Immature natural killer cell (primary cell): ENCODE measurements at regions not wholly inside any gene's neighbourhood (a gene's known extent, or its start where the extent isn't known, plus 50 kb on each side); places are given as distances from the start of the nearest gene placed in this dataset.

Experiments
- DNase-seq, 3 donors: peaks; one replicate each; pipeline ENCODE4 v3.0.0; 2022; ENCODE audit warnings: mixed read lengths in 1 of 3
- H3K27ac Mint-ChIP-seq, 6 donors: one replicate each; pipeline ENCODE4 v1.8.0; 2020; ENCODE audit warnings: mixed read lengths in 6 of 6, mild to moderate bottlenecking in 5 of 6, inconsistent platforms in 4 of 6, moderate library complexity in 3 of 6
- H3K27me3 Mint-ChIP-seq, 3 donors: one replicate each; pipeline ENCODE4 v1.8.0; 2020 to 2021; ENCODE audit warnings: low read depth in 3 of 3, mild to moderate bottlenecking in 3 of 3, mixed read lengths in 3 of 3, moderate library complexity in 3 of 3, inconsistent platforms in 1 of 3
- H3K36me3 Mint-ChIP-seq, 3 donors: one replicate each; pipeline ENCODE4 v1.8.0; 2020; ENCODE audit warnings: mixed read lengths in 3 of 3, inconsistent platforms in 2 of 3, mild to moderate bottlenecking in 2 of 3
- H3K4me1 Mint-ChIP-seq, 2 donors: one replicate each; pipeline ENCODE4 v1.8.0; 2020; ENCODE audit warnings: inconsistent platforms in 2 of 2, mild to moderate bottlenecking in 2 of 2, mixed read lengths in 2 of 2, moderate library complexity in 1 of 2
- H3K4me3 Mint-ChIP-seq, 5 donors: one replicate each; pipeline ENCODE4 v1.8.0; 2020; ENCODE audit warnings: mild to moderate bottlenecking in 5 of 5, mixed read lengths in 5 of 5, inconsistent platforms in 3 of 5, moderate library complexity in 3 of 5
- H3K9me3 Mint-ChIP-seq, 6 donors: one replicate each; pipeline ENCODE4 v1.8.0; 2020; ENCODE audit warnings: mild to moderate bottlenecking in 6 of 6, mixed read lengths in 6 of 6, inconsistent platforms in 4 of 6, moderate library complexity in 3 of 6

DNA sequence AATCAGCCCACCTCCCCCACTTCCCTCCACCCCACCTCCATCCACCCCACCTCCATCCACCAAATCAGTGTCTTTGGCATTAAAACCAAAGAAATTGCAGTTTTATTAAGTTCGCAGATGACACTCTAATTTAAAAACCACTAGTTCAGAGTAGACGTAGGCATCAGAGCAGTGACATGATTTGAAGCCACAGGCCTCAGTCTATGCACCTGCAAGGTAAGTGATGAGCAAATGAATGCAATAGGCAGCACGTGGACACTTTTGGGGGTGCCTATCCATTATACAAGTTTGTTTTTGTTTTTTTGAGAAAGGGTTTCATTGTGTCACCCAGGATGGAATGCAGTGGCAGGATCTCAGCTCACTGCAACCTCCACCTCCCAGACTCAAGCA lies 88.0 kb upstream of the TRIM2 start:
- H3K27me3 Mint-ChIP-seq, result peaks cover 2 to 4% (median 3%) of the 10 kb centered on the region in 3 donors
- DNase-seq, result no peak
- H3K9me3 Mint-ChIP-seq, result no peaks in the 10 kb centered on the region
- peaks cover 0 to 3% of the 10 kb centered on the region in 2 donors for H3K4me1 Mint-ChIP-seq
- peak overlapping the region in 1 of 5 donors; percentile 77 for H3K4me3 Mint-ChIP-seq
- peak overlapping the region in 2 of 6 donors; percentile 71 to 84 for H3K27ac Mint-ChIP-seq
- no peaks in the 10 kb centered on the region for H3K36me3 Mint-ChIP-seq

DNA sequence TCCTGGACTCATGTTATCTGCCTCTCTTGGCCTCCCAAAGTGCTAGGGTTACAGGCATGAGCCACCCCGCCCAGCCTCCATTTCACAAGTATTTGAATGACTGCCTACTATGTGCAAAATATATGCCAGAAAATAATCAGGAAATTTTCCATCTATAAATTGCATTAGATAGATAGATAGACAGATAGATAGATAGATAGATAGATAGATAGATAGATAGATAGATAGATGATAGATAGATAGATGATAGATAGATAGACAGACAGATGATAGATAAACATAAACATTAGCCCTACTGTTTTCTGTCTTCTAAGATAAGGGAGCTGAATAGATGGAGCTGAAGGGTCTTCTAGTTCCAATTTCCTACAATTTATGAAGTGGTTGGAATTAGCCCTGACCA lies 87.4 kb upstream of the TRIM2 start:
- no peak for DNase-seq
- Mint-ChIP-seq H3K27ac (peak overlapping the region in 5 of 6 donors; percentile 47 to 84 (median 60)), H3K9me3 (no peaks in the 10 kb centered on the region), H3K4me1 (peaks cover 0 to 3% of the 10 kb centered on the region in 2 donors), H3K4me3 (peak overlapping the region in 1 of 5 donors; percentile 77), H3K36me3 (no peaks in the 10 kb centered on the region), H3K27me3 (peaks cover 2 to 4% (median 2%) of the 10 kb centered on the region in 3 donors)

- H3K27me3 Mint-ChIP-seq, result peaks cover 2 to 4% (median 2%) of the 10 kb centered on the region in 3 donors
- no peak for DNase-seq
- peak overlapping the region in 1 of 6 donors; percentile 54 for H3K27ac Mint-ChIP-seq
- H3K9me3 Mint-ChIP-seq, result no peaks in the 10 kb centered on the region
- peaks cover 0 to 1% of the 10 kb centered on the region in 2 donors for H3K4me1 Mint-ChIP-seq
- H3K36me3 Mint-ChIP-seq, result no peaks in the 10 kb centered on the region
- H3K4me3 Mint-ChIP-seq, result peak overlapping the region in 1 of 5 donors; percentile 27
Observed at GRCh38 chr4:153117554-153117953, 86.7 kb upstream of the TRIM2 start.

GRCh38 chr4:153119626-153120025 lies 84.6 kb upstream of the TRIM2 start:
- Mint-ChIP-seq H3K9me3 (no peaks in the 10 kb centered on the region), H3K4me1 (peaks cover 0 to 1% of the 10 kb centered on the region in 2 donors), H3K27me3 (peaks cover 2 to 6% (median 2%) of the 10 kb centered on the region in 3 donors), H3K27ac (no peak overlapping the region), H3K4me3 (no peak overlapping the region), H3K36me3 (no peaks in the 10 kb centered on the region)
- no peak for DNase-seq

DNA sequence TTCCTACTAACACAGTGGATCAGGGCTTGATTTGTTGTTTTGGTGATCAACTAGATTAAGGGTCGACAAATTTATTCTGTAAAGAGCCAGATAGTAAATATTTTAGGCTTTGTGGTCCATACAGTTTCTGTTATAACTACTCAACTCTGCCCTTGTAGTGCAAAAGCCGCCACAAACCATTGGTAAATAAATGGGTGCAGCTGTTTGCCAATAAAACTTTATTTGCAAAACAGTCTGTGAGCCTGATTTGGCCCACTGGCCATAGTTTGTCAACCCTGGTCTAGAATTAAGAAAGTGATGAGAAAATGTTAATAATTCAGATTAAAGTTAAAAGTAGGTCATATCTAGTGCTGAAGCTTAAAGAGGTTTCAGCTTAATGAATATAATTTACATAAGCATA lies 84.0 kb upstream of the TRIM2 start:
- no peak for DNase-seq
- peaks cover 0 to 1% of the 10 kb centered on the region in 2 donors for H3K4me1 Mint-ChIP-seq
- H3K4me3 Mint-ChIP-seq, result no peak overlapping the region
- H3K9me3 Mint-ChIP-seq, result no peaks in the 10 kb centered on the region
- no peak overlapping the region for H3K27ac Mint-ChIP-seq
- peaks cover 2 to 6% (median 2%) of the 10 kb centered on the region in 3 donors for H3K27me3 Mint-ChIP-seq
- H3K36me3 Mint-ChIP-seq, result no peaks in the 10 kb centered on the region

GRCh38 chr4:153122855-153123254 lies 81.4 kb upstream of the TRIM2 start:
- Mint-ChIP-seq H3K4me1 (peaks cover under 1 to 3% of the 10 kb centered on the region in 2 donors), H3K36me3 (no peaks in the 10 kb centered on the region), H3K27ac (no peak overlapping the region), H3K4me3 (no peak overlapping the region), H3K27me3 (peaks cover 2 to 9% (median 6%) of the 10 kb centered on the region in 3 donors), H3K9me3 (no peaks in the 10 kb centered on the region)
- no peak for DNase-seq

DNA sequence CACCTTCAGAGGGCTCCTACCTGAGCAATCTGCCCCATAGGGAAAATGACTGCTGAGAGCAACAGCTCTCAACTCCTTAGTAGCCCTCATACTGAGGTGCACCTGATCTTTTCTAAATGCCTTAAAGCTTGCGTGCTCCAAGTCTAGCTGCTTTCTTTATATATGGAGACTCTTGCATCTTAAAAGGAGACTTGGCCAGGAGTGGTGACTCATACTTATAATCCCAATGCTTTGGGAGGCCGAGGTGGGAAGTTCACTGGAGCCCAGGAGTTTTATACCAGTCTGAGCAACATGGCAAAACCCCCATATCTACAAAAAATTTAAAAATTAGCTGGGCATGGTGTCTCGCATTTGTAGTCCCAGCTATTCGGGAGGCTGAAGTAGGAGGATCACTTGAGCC lies 78.1 kb upstream of the TRIM2 start:
- no peak overlapping the region for H3K27ac Mint-ChIP-seq

DNA sequence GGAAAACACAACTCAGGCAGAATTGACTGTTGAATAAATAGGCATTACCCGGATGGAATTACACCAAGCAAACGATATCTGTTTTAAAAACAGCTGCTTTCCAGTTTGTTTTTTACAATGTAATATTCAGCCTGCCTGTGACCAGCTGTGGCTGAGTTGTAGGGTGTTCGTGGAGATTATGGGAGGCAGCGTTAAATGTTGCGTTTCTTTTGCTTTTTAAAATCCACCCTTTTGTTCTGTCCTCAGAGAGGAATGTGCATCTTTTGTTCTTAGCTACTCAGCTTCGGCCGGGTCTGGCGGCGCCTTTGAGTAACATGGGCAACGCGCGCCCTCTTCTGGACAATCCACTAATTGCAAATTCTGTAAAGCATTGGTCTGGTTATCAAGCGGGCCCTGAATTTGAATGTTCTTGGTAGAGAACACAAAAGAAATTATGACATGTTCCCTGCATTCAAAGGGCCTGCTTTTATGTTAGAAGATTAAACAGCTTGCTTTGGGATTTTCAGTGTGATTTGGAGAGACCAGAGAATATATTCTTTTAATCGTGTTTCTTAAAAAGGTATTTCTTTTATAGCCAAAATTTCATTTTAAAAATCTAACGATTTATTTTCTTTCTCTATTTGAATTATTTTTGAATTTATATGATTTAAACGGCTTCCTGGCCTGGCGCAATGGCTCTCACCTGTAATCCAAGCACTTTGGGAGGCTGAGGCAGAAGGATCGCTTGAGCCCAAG lies 76.3 kb upstream of the TRIM2 start:
- Mint-ChIP-seq H3K27ac (no peak overlapping the region), H3K4me1 (peaks cover 0 to 9% of the 10 kb centered on the region in 2 donors), H3K9me3 (peaks cover 0 to 2% (median 0%) of the 10 kb centered on the region in 6 donors), H3K36me3 (no peaks in the 10 kb centered on the region), H3K27me3 (peaks cover 5 to 21% (median 19%) of the 10 kb centered on the region in 3 donors), H3K4me3 (no peak overlapping the region)
- DNase-seq, result peak; percentile 74 to 82 (median 78)

More for the DNA sequence above, 78.1 kb upstream of the TRIM2 start:
- peaks cover 5 to 21% (median 17%) of the 10 kb centered on the region in 3 donors for H3K27me3 Mint-ChIP-seq
- DNase-seq, result no peak
- H3K36me3 Mint-ChIP-seq, result no peaks in the 10 kb centered on the region
- H3K4me1 Mint-ChIP-seq, result peaks cover 0 to 9% of the 10 kb centered on the region in 2 donors
- no peak overlapping the region for H3K4me3 Mint-ChIP-seq
- H3K9me3 Mint-ChIP-seq, result peaks cover 0 to 2% (median 0%) of the 10 kb centered on the region in 6 donors

DNA sequence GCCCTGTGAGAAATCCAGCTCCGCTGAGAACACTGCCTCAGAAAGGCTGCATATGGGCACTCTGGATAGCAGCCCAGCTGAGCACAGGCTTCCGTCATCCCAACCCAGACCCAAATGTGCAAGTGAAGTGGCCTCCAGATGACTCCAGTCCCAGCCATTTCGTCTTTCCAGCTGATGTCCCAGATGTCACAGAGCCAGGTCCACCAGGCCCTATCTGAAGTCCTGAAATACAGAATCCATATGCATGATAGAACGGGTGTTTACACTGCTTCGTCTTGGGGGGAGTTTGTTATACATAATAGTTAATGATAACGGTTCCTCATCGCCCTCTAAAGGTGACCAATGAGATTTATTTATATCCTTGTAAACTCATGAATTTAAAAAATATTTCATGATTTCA lies 72.6 kb upstream of the TRIM2 start:
- no peak overlapping the region for H3K4me3 Mint-ChIP-seq
- no peak for DNase-seq

GRCh38 chr4:153137159-153137558 lies 67.1 kb upstream of the TRIM2 start:
- Mint-ChIP-seq H3K27ac (no peak overlapping the region), H3K4me1 (peaks cover 21 to 29% of the 10 kb centered on the region in 2 donors), H3K9me3 (peaks cover 0 to 2% (median 0%) of the 10 kb centered on the region in 6 donors), H3K36me3 (no peaks in the 10 kb centered on the region), H3K27me3 (peaks cover 2 to 17% (median 14%) of the 10 kb centered on the region in 3 donors), H3K4me3 (no peak overlapping the region)
- no peak for DNase-seq

More for the DNA sequence above, 72.6 kb upstream of the TRIM2 start:
- Mint-ChIP-seq H3K27me3 (peaks cover 5 to 35% (median 31%) of the 10 kb centered on the region in 3 donors), H3K4me1 (peaks cover 19 to 33% of the 10 kb centered on the region in 2 donors), H3K9me3 (peaks cover 0 to 2% (median 0%) of the 10 kb centered on the region in 6 donors), H3K27ac (no peak overlapping the region), H3K36me3 (no peaks in the 10 kb centered on the region)

DNA sequence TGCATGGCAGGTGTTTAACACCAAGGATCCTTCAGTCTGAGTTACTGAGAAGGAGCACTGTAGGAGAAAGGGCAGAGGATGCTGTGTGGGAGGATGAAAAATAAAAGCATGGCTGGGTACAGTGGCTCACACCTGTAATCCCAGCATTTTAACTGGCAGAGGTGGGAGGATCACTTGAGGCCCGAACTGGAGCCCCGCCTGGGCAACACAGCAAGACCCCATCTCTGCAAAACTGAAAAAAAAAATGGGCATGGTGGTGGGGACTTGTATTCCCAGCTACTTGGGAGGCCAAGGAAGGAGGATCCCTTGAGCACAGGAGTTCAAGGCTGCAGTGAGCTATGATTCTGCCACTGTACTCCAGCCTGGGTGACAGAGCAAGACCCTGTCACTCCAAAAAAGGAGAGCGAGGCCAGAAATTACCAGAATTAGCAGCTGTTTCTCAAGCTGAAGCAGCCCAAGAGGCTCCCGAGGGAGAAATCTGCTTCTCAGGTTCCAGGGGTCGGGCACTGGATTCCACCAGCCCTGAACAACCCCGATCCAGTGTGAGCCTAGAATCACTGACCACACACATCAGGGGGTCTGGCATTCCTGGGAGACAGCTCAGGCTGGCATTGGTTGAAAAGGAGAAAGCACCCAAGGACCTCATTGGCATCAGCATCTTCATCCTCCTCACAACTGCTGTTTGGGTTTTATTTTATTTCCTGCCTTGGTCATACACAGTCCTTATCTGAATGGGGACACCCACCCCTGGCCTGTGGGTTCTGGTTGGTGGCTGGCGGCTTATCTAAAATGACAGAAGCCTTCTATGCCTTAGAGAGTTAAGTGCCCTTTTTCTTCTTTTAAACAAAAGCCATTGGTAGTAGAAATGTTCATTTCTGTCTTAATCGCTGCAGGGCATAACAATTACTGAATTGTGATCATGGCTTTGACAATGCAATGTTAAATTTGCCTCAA lies 66.3 kb upstream of the TRIM2 start:
- Mint-ChIP-seq H3K36me3 (no peaks in the 10 kb centered on the region), H3K27me3 (peaks cover 2 to 17% (median 14%) of the 10 kb centered on the region in 3 donors), H3K27ac (no peak overlapping the region), H3K4me1 (peaks cover 21 to 29% of the 10 kb centered on the region in 2 donors), H3K9me3 (peaks cover 0 to 2% (median 0%) of the 10 kb centered on the region in 6 donors), H3K4me3 (no peak overlapping the region)
- no peak for DNase-seq

GRCh38 chr4:153138736-153139135 lies 65.5 kb upstream of the TRIM2 start:
- H3K36me3 Mint-ChIP-seq, result no peaks in the 10 kb centered on the region
- DNase-seq, result no peak
- H3K9me3 Mint-ChIP-seq, result peaks cover 0 to 2% (median 0%) of the 10 kb centered on the region in 6 donors
- H3K4me1 Mint-ChIP-seq, result peaks cover 17 to 23% of the 10 kb centered on the region in 2 donors
- H3K4me3 Mint-ChIP-seq, result no peak overlapping the region
- H3K27me3 Mint-ChIP-seq, result peaks cover 2 to 15% (median 14%) of the 10 kb centered on the region in 3 donors
- no peak overlapping the region for H3K27ac Mint-ChIP-seq

DNA sequence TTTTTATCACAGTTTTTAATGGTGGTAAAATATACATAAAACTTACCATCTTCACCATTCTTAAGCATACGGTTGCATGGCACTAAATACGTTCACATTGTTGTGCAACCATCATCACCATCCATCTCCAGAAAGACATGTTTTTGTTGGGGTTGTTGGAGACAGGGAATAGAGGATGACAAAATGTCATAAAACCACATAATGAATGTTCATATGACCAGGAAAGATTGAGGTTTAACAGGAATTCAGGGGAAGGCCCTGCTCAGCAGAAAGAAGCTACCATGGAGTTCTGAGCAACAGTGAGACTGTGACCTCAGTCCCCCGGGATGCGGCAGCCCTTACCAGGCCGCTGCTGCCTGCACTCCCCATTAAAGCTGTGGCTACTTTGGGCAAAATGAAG lies 63.9 kb upstream of the TRIM2 start:
- no peak overlapping the region for H3K4me3 Mint-ChIP-seq
- peaks cover 2 to 7% of the 10 kb centered on the region in 2 donors for H3K4me1 Mint-ChIP-seq
- DNase-seq, result no peak
- H3K27me3 Mint-ChIP-seq, result peaks cover 2 to 7% (median 5%) of the 10 kb centered on the region in 3 donors
- H3K36me3 Mint-ChIP-seq, result no peaks in the 10 kb centered on the region
- H3K9me3 Mint-ChIP-seq, result peaks cover 0 to 2% (median 0%) of the 10 kb centered on the region in 6 donors
- H3K27ac Mint-ChIP-seq, result no peak overlapping the region
